GM23338 (cell line): ENCODE measurements at regions not wholly inside any gene's neighbourhood (a gene's known extent, or its start where the extent isn't known, plus 50 kb on each side); places are given as distances from the start of the nearest gene placed in this dataset.

ENCODE experiments used
- ATAC-seq: fragments of 200-7000 bp; cut with Tn5 transposase; 3 replicates; pipeline ENCODE4 v1.9.1; 2020
- DNase-seq: peaks from one replicate; pipeline ENCODE4 v3.0.0-alpha.2; 2015; ENCODE audit warnings: low spot score
- H2AFZ ChIP-seq: fragments of 200-600 bp; sonication (generic); 2 replicates; pipeline ENCODE4 v1.8.0; 2016; ENCODE audit warnings: antibody characterized with exemption, mild to moderate bottlenecking, moderate library complexity
- H3F3A ChIP-seq: fragments of 200-600 bp; sonication (generic); replicated peaks from 2 replicates; pipeline ENCODE4 v1.8.0; 2017; ENCODE audit warnings: antibody characterized with exemption, mixed run types, low read depth
- H3K27ac ChIP-seq: fragments of 200-600 bp; sonication (generic); 2 replicates; pipeline ENCODE4 v1.6.1; 2016; ENCODE audit warnings: low read depth
- H3K27me3 ChIP-seq: fragments of 200-600 bp; sonication (generic); 2 replicates; pipeline ENCODE4 v1.8.0; 2016; ENCODE audit warnings: mild to moderate bottlenecking, mixed run types, moderate library complexity; ENCODE audit not compliant: insufficient read depth
- H3K36me3 ChIP-seq: fragments of 200-600 bp; sonication (generic); 2 replicates; pipeline ENCODE4 v1.8.0; 2016; ENCODE audit warnings: mild to moderate bottlenecking; ENCODE audit not compliant: insufficient read depth
- H3K4me1 ChIP-seq: fragments of 200-600 bp; sonication (generic); 2 replicates; pipeline ENCODE4 v1.8.0; 2016; ENCODE audit warnings: mild to moderate bottlenecking, moderate library complexity; ENCODE audit not compliant: insufficient read depth
- H3K4me2 ChIP-seq: fragments of 200-600 bp; sonication (generic); 2 replicates; pipeline ENCODE4 v1.7.1; 2017; ENCODE audit warnings: mixed run types
- H3K4me3 ChIP-seq: fragments of 200-600 bp; sonication (generic); 2 replicates; pipeline ENCODE4 v1.6.1; 2016; ENCODE audit warnings: mixed run types
- H3K79me2 ChIP-seq: fragments of 200-600 bp; sonication (generic); replicated peaks from 2 replicates; pipeline ENCODE4 v1.8.0; 2017; ENCODE audit warnings: mild to moderate bottlenecking; ENCODE audit not compliant: insufficient read depth
- H3K9me2 ChIP-seq: fragments of 200-600 bp; sonication (generic); 2 replicates; pipeline ENCODE4 v1.8.0; 2017; ENCODE audit not compliant: insufficient read depth
- H4K20me1 ChIP-seq: fragments of 200-600 bp; sonication (generic); replicated peaks from 2 replicates; pipeline ENCODE4 v1.8.0; 2017; ENCODE audit warnings: mild to moderate bottlenecking; ENCODE audit not compliant: insufficient read depth
- H3K27ac Mint-ChIP-seq: 2 replicates; pipeline ENCODE4 v1.8.0; 2020; ENCODE audit warnings: inconsistent platforms, mild to moderate bottlenecking, moderate library complexity, mixed read lengths
- H3K27me3 Mint-ChIP-seq: 3 replicates; pipeline ENCODE4 v1.8.0; 2022; ENCODE audit warnings: low read depth, mild to moderate bottlenecking, moderate library complexity, mixed read lengths, inconsistent platforms; ENCODE audit not compliant: insufficient read depth, poor library complexity
- H3K36me3 Mint-ChIP-seq: 3 replicates; pipeline ENCODE4 v1.8.0; 2021; ENCODE audit warnings: low read depth, mild to moderate bottlenecking, inconsistent platforms, moderate library complexity, mixed read lengths
- H3K4me1 Mint-ChIP-seq: 3 replicates; pipeline ENCODE4 v1.8.0; 2020; ENCODE audit warnings: mild to moderate bottlenecking, inconsistent platforms, mixed read lengths
- H3K4me3 Mint-ChIP-seq: 3 replicates; pipeline ENCODE4 v1.8.0; 2021; ENCODE audit warnings: moderate library complexity, mild to moderate bottlenecking, inconsistent platforms, mixed read lengths
- H3K9me3 Mint-ChIP-seq: 3 replicates; pipeline ENCODE4 v1.8.0; 2020; ENCODE audit warnings: moderate library complexity, mild to moderate bottlenecking, inconsistent platforms, mixed read lengths
- CREB1 ChIP-seq: fragments of 250-450 bp; sonication (Bioruptor Pico); IDR thresholded peaks from 2 replicates; pipeline ENCODE4 v1.5.0; 2020; ENCODE audit warnings: low read depth, mild to moderate bottlenecking, moderate library complexity
- CTCF ChIP-seq, 2 experiments: fragments of 200-600 bp in 1 of 2; sonication (generic) in 1 of 2; conservative IDR thresholded peaks; 2 replicates each; pipeline versions ENCODE4 v1.5.1 to v1.6.1; 2016 to 2017; ENCODE audit warnings: antibody characterized with exemption in 2 of 2, low read depth in 2 of 2, mild to moderate bottlenecking in 2 of 2, moderate library complexity in 1 of 2
- ETS1 ChIP-seq: IDR thresholded peaks from 2 replicates; pipeline ENCODE4 v1.6.1; 2016; ENCODE audit warnings: antibody characterized with exemption
- EZH2 ChIP-seq: fragments of 200-600 bp; sonication (generic); IDR thresholded peaks from one replicate; pipeline ENCODE4 v1.8.0; 2017; ENCODE audit warnings: antibody characterized with exemption, mild to moderate bottlenecking, low read depth; ENCODE audit not compliant: unreplicated experiment
- NANOG ChIP-seq: IDR thresholded peaks from 2 replicates; pipeline ENCODE4 v1.6.1; 2016; ENCODE audit warnings: antibody characterized with exemption, borderline replicate concordance
- REST ChIP-seq: IDR thresholded peaks from one replicate; pipeline ENCODE4 v1.6.1; 2018; ENCODE audit warnings: antibody characterized with exemption; ENCODE audit not compliant: unreplicated experiment
- ZNF114 ChIP-seq: fragments of 250-450 bp; sonication (Bioruptor Pico); IDR thresholded peaks from 2 replicates; pipeline ENCODE4 v1.5.0; 2020; ENCODE audit warnings: mild to moderate bottlenecking, moderate library complexity
- ZNF462 ChIP-seq: fragments of 250-450 bp; sonication (Bioruptor Pico); IDR thresholded peaks from 2 replicates; pipeline ENCODE4 v1.5.0; 2020; ENCODE audit warnings: mild to moderate bottlenecking, moderate library complexity

- TF ChIP-seq ZNF462 (no peak), REST (no peak)
Observed at GRCh38 chr1:198380275-198380674, 160.2 kb downstream of the ATP6V1G3 start (continued).

GRCh38 chr1:198377702-198378101 lies 162.8 kb downstream of the ATP6V1G3 start:
- Histone ChIP-seq H3K27me3 (no peaks in the 10 kb centered on the region), H3K4me2 (no peak overlapping the region), H3K4me3 (no peak overlapping the region), H3K27ac (no peak overlapping the region), H3K9me2 (no peaks in the 10 kb centered on the region), H4K20me1 (no peaks in the 10 kb centered on the region), H2AFZ (no peak overlapping the region), H3F3A (no peaks in the 10 kb centered on the region), H3K4me1 (no peaks in the 10 kb centered on the region), H3K36me3 (no peaks in the 10 kb centered on the region), H3K79me2 (no peaks in the 10 kb centered on the region)
- Mint-ChIP-seq H3K4me1 (no peaks in the 10 kb centered on the region), H3K27me3 (peaks cover 2% of the 10 kb centered on the region), H3K36me3 (no peaks in the 10 kb centered on the region), H3K9me3 (peaks cover 7% of the 10 kb centered on the region; the same call in 2 of the 3 replicates), H3K4me3 (no peak overlapping the region), H3K27ac (no peak overlapping the region)
- no peak for DNase-seq
- no peak for ATAC-seq
- TF ChIP-seq ETS1: no peak
- no peak for TF ChIP-seq NANOG
- TF ChIP-seq CTCF (conservative IDR thresholded peaks at IDR 0.05; ENCODE audit: low read depth in 2 of 2): no peak
- TF ChIP-seq ZNF114: no peak
- no peak for TF ChIP-seq REST
- TF ChIP-seq EZH2: no peak
- no peak for TF ChIP-seq CREB1 (CRISPR knock-in tag)
